Transverse colon (tissue), 4 donors: ENCODE measurements at regions not wholly inside any gene's neighbourhood (a gene's known extent, or its start where the extent isn't known, plus 50 kb on each side); places are given as distances from the start of the nearest gene placed in this dataset.

Source experiments
- POLR2A ChIP-seq: fragments of 450-650 bp; IDR thresholded peaks from one replicate; pipeline ENCODE4 v1.6.1; 2016; ENCODE audit warnings: antibody characterized with exemption, mild to moderate bottlenecking, moderate library complexity
- POLR2AphosphoS5 ChIP-seq, 3 donors: sonication (generic); formaldehyde crosslinking; IDR thresholded peaks; one replicate each; pipeline ENCODE4 v1.6.1; 2016; ENCODE audit warnings: antibody characterized with exemption in 3 of 3
- TF ChIP-seq, protein P1 (sequence below), 5 experiments: fragments of 200-600 bp in 3 of 5; fragments of 450-650 bp in 2 of 5; sonication (generic) in 3 of 5; IDR thresholded peaks; 1 replicate in 2 of 5; 2 replicates in 3 of 5; pipeline ENCODE4 v1.5.1; 2016 to 2017; ENCODE audit warnings: antibody characterized with exemption in 5 of 5, inconsistent platforms in 3 of 5, mild to moderate bottlenecking in 2 of 5, moderate library complexity in 1 of 5

DNA sequence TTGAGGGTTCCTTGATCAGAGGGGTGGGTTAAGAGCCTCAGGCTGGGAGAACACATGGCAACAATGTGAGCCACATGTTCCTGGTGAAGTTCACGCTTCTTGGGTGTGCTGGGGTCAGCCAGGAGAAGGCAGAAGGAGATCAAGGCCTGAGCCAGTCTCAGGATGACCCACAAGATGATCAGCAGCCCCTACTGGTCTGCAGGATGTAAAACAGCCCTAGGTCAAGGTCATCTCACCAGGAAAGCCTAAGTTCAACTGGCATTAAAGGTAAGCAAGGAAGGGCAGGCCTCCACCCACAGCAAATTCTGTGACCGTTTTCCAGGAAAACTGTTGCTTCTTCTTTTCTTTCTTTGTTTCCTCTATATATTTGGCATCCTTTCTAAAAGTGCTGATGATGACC is 156.7 kb upstream of the KIRREL3 start:
- TF ChIP-seq, protein P1, sequence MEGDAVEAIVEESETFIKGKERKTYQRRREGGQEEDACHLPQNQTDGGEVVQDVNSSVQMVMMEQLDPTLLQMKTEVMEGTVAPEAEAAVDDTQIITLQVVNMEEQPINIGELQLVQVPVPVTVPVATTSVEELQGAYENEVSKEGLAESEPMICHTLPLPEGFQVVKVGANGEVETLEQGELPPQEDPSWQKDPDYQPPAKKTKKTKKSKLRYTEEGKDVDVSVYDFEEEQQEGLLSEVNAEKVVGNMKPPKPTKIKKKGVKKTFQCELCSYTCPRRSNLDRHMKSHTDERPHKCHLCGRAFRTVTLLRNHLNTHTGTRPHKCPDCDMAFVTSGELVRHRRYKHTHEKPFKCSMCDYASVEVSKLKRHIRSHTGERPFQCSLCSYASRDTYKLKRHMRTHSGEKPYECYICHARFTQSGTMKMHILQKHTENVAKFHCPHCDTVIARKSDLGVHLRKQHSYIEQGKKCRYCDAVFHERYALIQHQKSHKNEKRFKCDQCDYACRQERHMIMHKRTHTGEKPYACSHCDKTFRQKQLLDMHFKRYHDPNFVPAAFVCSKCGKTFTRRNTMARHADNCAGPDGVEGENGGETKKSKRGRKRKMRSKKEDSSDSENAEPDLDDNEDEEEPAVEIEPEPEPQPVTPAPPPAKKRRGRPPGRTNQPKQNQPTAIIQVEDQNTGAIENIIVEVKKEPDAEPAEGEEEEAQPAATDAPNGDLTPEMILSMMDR (IDR thresholded peaks at IDR 0.05): no peak
- TF ChIP-seq POLR2A: no peak
- no peak for TF ChIP-seq POLR2AphosphoS5 (IDR thresholded peaks at IDR 0.05)
